ENCODE measurements at regions not wholly inside any gene's neighbourhood (a gene's known extent, or its start where the extent isn't known, plus 50 kb on each side); places are given as distances from the start of the nearest gene placed in this dataset.
"Not testable (repeated sequence)": the region's sequence is repeated elsewhere in the genome, so short reads cannot be mapped to it uniquely, and the experiment has no call there.

DNA sequence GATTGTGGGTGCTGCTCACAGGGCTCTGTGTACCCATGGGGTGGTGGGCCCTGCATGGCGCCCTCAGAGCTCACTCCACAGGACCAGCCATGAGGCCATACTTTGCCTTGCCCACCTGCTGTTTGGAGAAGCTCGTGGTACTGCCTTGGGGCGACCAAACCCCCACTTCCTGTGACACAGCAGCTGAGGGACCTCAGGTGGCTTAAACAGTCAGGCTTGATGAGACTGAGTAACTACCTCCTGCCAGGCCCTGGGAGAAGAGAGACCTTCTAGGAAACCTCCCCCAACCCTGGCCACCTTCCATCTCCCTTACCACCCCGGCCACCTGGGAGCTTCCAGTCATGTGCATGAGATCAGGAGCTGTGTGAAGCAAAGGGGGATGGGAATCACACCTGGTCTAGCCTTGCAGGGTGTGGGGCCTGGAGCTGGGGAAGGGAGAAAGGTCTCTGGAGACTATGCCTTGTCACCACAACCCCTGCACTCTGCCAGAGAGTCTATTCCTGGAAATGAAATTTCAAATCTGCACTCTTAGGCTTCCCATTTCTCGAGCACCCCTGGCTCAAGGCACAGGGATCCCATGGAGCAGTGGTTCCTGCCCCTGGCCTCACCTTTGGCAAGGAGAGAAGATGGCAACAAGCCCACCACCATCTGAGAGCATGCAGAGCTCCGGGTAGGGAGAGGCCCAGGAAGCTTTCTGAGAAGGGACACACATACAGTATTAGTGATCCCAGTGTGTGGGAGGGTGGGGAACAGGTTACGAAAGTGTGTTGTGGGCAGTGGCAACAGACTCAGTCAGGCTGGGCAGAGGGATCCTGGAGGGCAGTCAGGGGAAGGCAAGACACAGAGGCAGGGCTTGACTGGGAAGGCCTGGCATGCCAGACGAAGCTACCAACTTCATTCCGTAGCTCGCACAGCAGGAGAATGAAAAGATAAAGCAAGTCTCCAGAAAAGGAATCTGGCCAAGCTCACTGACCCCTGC lies 125.0 kb downstream of the URI1 start:
- peak; percentile 2 for DNase-seq
- Histone ChIP-seq H3K9me3 (ENCODE audit: severe bottlenecking) (no peaks in the 10 kb centered on the region), H3K27me3 (ENCODE audit: insufficient read depth, low read depth, severe bottlenecking) (no peaks in the 10 kb centered on the region), H3K36me3 (no peaks in the 10 kb centered on the region), H3K4me3 (ENCODE audit: low read depth, low read length) (no peak overlapping the region), H3K27ac (no peak overlapping the region)
- TF ChIP-seq, protein P1, sequence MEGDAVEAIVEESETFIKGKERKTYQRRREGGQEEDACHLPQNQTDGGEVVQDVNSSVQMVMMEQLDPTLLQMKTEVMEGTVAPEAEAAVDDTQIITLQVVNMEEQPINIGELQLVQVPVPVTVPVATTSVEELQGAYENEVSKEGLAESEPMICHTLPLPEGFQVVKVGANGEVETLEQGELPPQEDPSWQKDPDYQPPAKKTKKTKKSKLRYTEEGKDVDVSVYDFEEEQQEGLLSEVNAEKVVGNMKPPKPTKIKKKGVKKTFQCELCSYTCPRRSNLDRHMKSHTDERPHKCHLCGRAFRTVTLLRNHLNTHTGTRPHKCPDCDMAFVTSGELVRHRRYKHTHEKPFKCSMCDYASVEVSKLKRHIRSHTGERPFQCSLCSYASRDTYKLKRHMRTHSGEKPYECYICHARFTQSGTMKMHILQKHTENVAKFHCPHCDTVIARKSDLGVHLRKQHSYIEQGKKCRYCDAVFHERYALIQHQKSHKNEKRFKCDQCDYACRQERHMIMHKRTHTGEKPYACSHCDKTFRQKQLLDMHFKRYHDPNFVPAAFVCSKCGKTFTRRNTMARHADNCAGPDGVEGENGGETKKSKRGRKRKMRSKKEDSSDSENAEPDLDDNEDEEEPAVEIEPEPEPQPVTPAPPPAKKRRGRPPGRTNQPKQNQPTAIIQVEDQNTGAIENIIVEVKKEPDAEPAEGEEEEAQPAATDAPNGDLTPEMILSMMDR (IDR thresholded peaks at IDR 0.05; ENCODE audit: low read depth, low read length): no peak

- H3K9me3 ChIP-seq (ENCODE audit: severe bottlenecking); H3K36me3 ChIP-seq; H3K4me3 ChIP-seq (ENCODE audit: low read depth, low read length); H3K27ac ChIP-seq; H3K27me3 ChIP-seq (ENCODE audit: insufficient read depth, low read depth, severe bottlenecking); DNase-seq: not testable (repeated sequence)
Measured at GRCh38 chr19:30067956-30068506, 126.0 kb downstream of the URI1 start.

DNA sequence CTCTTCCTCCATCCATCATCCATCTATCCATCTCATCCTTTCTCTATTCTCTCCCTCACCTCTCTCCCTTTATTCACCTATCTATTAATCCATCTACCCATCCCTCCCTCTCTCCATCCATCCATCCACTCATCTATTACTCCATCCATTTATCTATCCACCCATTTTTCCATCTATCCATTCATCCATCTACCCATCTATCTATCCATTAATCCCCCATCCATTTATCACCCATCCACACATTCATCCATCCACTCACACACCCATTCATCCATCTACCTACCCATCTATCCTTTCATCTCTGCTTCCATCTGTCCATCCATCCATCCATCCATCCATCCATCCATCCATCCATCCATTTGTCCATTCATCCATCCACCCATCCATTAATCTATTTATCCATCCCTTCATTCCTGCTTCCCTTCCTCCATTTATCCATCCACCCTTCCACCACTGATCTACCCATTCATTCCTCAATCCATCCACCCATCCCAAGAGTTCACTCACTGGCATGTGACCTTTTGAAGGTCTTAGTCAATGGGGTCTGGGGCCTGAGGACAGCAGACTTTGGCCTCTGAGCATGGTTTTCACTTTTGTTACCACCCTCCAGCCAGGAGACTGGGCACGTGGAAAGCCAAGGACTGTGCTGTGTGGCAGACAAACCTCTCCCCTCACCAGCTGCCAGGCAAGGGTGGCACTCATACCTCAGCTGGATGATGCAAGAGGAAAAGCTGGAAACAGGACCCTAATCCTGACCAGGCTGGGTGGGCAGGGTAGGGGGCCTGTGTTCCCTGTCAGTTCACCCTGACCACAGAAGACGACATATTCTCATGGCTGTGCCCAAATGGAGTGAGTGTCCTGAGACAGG lies 126.7 kb downstream of the URI1 start:
- TF ChIP-seq, protein P1 (IDR thresholded peaks at IDR 0.05; ENCODE audit: low read depth, low read length): no peak
- Histone ChIP-seq H3K36me3 (no peaks in the 10 kb centered on the region), H3K9me3 (ENCODE audit: severe bottlenecking) (no peaks in the 10 kb centered on the region), H3K4me3 (ENCODE audit: low read depth, low read length) (no peak overlapping the region), H3K27ac (no peak overlapping the region), H3K27me3 (ENCODE audit: insufficient read depth, low read depth, severe bottlenecking) (no peaks in the 10 kb centered on the region)
- DNase-seq: no peak

- no peaks in the 10 kb centered on the region for H3K36me3 ChIP-seq
- no peaks in the 10 kb centered on the region for H3K9me3 ChIP-seq (ENCODE audit: severe bottlenecking)
- H3K27ac ChIP-seq: peak overlapping the region; percentile 47; the same call in 1 of the 2 replicates
- no peaks in the 10 kb centered on the region for H3K27me3 ChIP-seq (ENCODE audit: insufficient read depth, low read depth, severe bottlenecking)
- peak; percentile 40 for DNase-seq
- no peak overlapping the region for H3K4me3 ChIP-seq (ENCODE audit: low read depth, low read length)
- TF ChIP-seq, protein P1 (IDR thresholded peaks at IDR 0.05; ENCODE audit: low read depth, low read length): no peak
Measured at GRCh38 chr19:30069535-30070197, 127.6 kb downstream of the URI1 start.

DNA sequence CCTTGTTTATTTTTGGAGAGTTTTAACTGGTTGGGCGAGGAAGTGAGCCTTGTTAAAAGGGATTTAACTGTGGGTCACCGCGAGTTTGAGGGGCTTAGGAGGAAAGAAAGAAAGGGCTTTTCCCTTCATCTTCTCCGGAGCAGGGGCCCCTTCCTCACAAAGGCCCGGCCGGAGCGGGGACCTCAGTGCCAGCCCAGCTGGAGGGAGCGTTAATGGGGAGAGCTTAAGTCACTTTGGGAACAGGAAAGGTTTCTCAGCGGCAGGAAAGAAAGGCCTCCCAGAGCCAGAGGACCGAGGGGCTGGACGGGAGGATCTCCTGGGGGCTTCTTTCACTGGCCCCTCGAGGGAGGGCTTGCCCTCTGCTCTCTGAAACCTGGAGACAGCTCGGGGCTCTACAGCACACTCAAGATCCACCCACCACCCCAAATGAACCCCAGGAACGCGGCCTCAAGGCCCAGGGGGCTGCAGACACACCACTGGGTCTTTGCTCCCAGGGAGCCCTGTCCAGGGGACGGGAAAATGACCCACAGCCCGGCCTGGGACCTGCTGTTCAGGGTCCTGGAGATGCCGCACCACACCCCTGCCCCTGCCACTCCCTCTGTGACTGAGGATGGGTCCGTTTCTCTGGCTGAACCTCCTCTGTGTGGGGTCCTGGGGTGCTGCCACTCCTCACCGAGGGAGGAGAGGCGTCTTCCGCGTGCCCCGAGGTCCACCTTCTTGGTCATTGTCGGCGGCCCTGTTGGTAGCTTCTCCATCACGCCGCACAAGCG lies 128.3 kb downstream of the URI1 start:
- Histone ChIP-seq H3K4me3 (ENCODE audit: low read depth, low read length) (no peak overlapping the region), H3K9me3 (ENCODE audit: severe bottlenecking) (no peaks in the 10 kb centered on the region), H3K36me3 (no peaks in the 10 kb centered on the region), H3K27me3 (ENCODE audit: insufficient read depth, low read depth, severe bottlenecking) (no peaks in the 10 kb centered on the region), H3K27ac (peak overlapping the region; percentile 47; the same call in 1 of the 2 replicates)
- TF ChIP-seq, protein P1 (IDR thresholded peaks at IDR 0.05; ENCODE audit: low read depth, low read length): no peak
- DNase-seq: peak; percentile 4

All from WERI-Rb-1 (cell line).